ENCODE measurements at regions not wholly inside any gene's neighbourhood (a gene's known extent, or its start where the extent isn't known, plus 50 kb on each side); places are given as distances from the start of the nearest gene placed in this dataset.

DNA sequence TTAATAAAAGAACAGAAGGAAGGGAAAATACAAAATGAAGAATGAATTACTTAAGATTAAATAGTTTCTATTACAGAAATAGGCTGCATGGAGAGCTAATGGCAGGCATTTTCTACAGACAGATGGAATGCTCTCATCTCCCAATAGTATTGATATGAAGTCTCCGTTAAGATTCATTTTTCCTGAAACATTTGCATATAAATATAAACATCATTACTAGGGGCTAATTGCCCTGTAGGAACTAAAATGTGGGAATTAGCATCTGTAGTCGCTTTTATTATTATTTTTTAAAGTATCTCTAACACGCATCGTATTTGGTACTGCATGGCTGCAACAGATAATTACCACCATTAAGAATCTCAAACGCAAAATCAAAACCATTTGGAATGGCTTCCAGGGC lies 2275.5 kb downstream of the MAT2B start:
- Histone ChIP-seq H3K27me3 (no peaks in the 10 kb centered on the region), H3K4me3 (no peak overlapping the region), H3K4me1 (no peaks in the 10 kb centered on the region), H3K36me3 (no peaks in the 10 kb centered on the region), H3K27ac (no peak overlapping the region), H3K9me3 (no peaks in the 10 kb centered on the region)
- ATAC-seq (no peak), DNase-seq (no peak)
- in situ Hi-C loops (cut with MboI; ENCODE audit: low sequenced_read_pairs in 4 of 4) (no loop called here), intact Hi-C loops (cut with DNase I; ENCODE audit: low total_unique reads) (no loop called here)
- no peak for TF ChIP-seq POLR2A (IDR thresholded peaks at IDR 0.05)
- TF ChIP-seq, protein P1, sequence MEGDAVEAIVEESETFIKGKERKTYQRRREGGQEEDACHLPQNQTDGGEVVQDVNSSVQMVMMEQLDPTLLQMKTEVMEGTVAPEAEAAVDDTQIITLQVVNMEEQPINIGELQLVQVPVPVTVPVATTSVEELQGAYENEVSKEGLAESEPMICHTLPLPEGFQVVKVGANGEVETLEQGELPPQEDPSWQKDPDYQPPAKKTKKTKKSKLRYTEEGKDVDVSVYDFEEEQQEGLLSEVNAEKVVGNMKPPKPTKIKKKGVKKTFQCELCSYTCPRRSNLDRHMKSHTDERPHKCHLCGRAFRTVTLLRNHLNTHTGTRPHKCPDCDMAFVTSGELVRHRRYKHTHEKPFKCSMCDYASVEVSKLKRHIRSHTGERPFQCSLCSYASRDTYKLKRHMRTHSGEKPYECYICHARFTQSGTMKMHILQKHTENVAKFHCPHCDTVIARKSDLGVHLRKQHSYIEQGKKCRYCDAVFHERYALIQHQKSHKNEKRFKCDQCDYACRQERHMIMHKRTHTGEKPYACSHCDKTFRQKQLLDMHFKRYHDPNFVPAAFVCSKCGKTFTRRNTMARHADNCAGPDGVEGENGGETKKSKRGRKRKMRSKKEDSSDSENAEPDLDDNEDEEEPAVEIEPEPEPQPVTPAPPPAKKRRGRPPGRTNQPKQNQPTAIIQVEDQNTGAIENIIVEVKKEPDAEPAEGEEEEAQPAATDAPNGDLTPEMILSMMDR (IDR thresholded peaks at IDR 0.05 in 4 of 5, conservative IDR thresholded peaks at IDR 0.05 in 1 of 5) = no peak

- H3K27me3 ChIP-seq = no peaks in the 10 kb centered on the region
- H3K27ac ChIP-seq = no peak overlapping the region
- H3K4me1 ChIP-seq = no peaks in the 10 kb centered on the region
- no peaks in the 10 kb centered on the region for H3K36me3 ChIP-seq
- in situ Hi-C loops (cut with MboI; ENCODE audit: low sequenced_read_pairs in 4 of 4) = no loop called here
- ATAC-seq (no peak), DNase-seq (no peak)
- intact Hi-C loops (cut with DNase I; ENCODE audit: low total_unique reads) = no loop called here
- no peak for TF ChIP-seq POLR2A (IDR thresholded peaks at IDR 0.05)
- TF ChIP-seq, protein P1 (IDR thresholded peaks at IDR 0.05 in 4 of 5, conservative IDR thresholded peaks at IDR 0.05 in 1 of 5) = no peak
- no peak overlapping the region for H3K4me3 ChIP-seq
- H3K9me3 ChIP-seq = no peaks in the 10 kb centered on the region
These were observed 2276.3 kb downstream of the MAT2B start for GRCh38 chr5:165781738-165782137.

DNA sequence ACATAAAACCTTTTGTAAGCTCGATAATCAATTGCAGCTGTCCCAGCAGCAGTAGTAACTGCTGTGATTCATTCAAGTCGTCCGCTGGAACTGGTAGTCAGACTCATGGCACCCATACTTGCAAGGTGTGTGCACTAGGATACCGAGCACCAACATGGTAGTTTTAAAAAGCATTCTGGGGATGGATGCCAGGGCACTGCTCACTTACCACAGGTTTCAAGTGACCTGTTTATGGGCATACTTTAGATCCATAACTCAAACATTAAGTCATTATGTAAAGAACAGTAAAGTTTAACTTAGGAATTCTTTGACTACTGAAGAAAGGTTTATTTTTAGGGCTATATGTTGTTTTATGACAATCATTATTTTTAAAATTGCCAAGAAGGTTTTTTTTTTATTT lies 2277.6 kb downstream of the MAT2B start:
- Histone ChIP-seq H3K4me1 (no peaks in the 10 kb centered on the region), H3K4me3 (no peak overlapping the region), H3K27me3 (no peaks in the 10 kb centered on the region), H3K9me3 (no peaks in the 10 kb centered on the region), H3K27ac (no peak overlapping the region), H3K36me3 (no peaks in the 10 kb centered on the region)
- DNase-seq (no peak), ATAC-seq (no peak)
- in situ Hi-C loops (cut with MboI; ENCODE audit: low sequenced_read_pairs in 4 of 4) (no loop called here), intact Hi-C loops (cut with DNase I; ENCODE audit: low total_unique reads) (no loop called here)
- TF ChIP-seq, protein P1 (IDR thresholded peaks at IDR 0.05 in 4 of 5, conservative IDR thresholded peaks at IDR 0.05 in 1 of 5) = no peak
- no peak for TF ChIP-seq POLR2A (IDR thresholded peaks at IDR 0.05)

GRCh38 chr5:165786073-165786472 lies 2280.7 kb downstream of the MAT2B start:
- Histone ChIP-seq H3K9me3 (no peaks in the 10 kb centered on the region), H3K27me3 (no peaks in the 10 kb centered on the region), H3K4me1 (no peaks in the 10 kb centered on the region), H3K36me3 (no peaks in the 10 kb centered on the region), H3K4me3 (no peak overlapping the region), H3K27ac (no peak overlapping the region)
- no peak for DNase-seq
- ATAC-seq = no peak
- no peak for TF ChIP-seq POLR2A (IDR thresholded peaks at IDR 0.05)
- TF ChIP-seq, protein P1 (IDR thresholded peaks at IDR 0.05 in 4 of 5, conservative IDR thresholded peaks at IDR 0.05 in 1 of 5) = no peak
- intact Hi-C loops (cut with DNase I; ENCODE audit: low total_unique reads) (no loop called here), in situ Hi-C loops (cut with MboI; ENCODE audit: low sequenced_read_pairs in 4 of 4) (no loop called here)

DNA sequence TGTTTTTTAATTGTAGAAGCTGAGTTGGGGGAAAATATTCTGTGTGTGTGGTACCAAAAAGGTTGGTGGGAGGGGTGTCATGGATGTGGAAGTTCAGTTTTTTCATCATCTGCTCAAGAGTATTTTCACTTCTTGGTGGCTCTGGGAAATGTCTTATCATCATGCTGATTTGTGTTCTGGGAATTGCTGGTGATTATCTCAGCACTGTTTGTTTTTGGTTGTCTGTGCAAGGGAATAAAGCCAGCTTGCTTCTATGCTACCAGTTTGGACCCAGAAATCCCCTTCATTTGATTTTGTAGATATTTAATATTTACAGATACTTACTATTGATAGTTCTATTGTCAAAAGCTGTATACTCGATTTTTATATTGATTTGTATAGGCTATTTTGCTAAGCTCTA lies 2289.7 kb downstream of the MAT2B start:
- in situ Hi-C loops (cut with MboI; ENCODE audit: low sequenced_read_pairs in 4 of 4) = no loop called here
- DNase-seq = no peak
- Histone ChIP-seq H3K4me3 (no peak overlapping the region), H3K27ac (no peak overlapping the region), H3K27me3 (no peaks in the 10 kb centered on the region), H3K4me1 (no peaks in the 10 kb centered on the region), H3K36me3 (no peaks in the 10 kb centered on the region), H3K9me3 (no peaks in the 10 kb centered on the region)
- intact Hi-C loops (cut with DNase I; ENCODE audit: low total_unique reads) = no loop called here
- TF ChIP-seq POLR2A (IDR thresholded peaks at IDR 0.05) = no peak
- TF ChIP-seq, protein P1 (IDR thresholded peaks at IDR 0.05 in 4 of 5, conservative IDR thresholded peaks at IDR 0.05 in 1 of 5) = no peak
- no peak for ATAC-seq

Measured in gastrocnemius medialis (tissue), 4 donors.